ENCODE measurements at regions not wholly inside any gene's neighbourhood (a gene's known extent, or its start where the extent isn't known, plus 50 kb on each side); places are given as distances from the start of the nearest gene placed in this dataset.

DNA sequence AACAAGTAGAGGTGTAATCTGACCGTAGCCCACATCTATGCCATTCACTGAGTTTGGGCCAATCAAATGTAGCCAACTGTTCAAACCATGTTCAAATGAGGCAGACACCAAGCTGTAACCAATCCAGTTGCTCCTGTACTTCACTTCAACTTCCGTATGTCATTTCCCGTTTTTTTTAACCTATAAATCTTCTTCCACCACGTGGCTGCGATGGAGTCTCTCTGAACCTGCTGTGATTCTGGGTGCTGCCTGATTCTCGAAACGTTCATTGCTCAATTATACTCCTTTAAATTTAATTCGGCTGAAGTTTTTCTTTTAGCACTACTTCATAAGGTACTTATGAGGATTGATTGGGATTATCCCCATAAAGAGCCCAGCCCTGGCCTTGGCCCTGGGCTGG lies 179.7 kb downstream of the PIK3R1 start:
- no peak for DNase-seq
- Histone ChIP-seq H3F3A (replicated peaks; ENCODE audit: insufficient read depth) (no peaks in the 10 kb centered on the region), H3K9me2 (no peaks in the 10 kb centered on the region), H3K4me2 (no peak overlapping the region), H3K27ac (ENCODE audit: low read depth in 2 of 2, low read length in 1 of 2) (no peak overlapping the region), H3K4me3 (ENCODE audit: low read depth in 2 of 2, low read length in 1 of 2) (no peak overlapping the region), H3K9me3 (no peaks in the 10 kb centered on the region), H3K27me3 (ENCODE audit: insufficient read depth) (no peaks in the 10 kb centered on the region), H3K9ac (no peak overlapping the region), H2AFZ (ENCODE audit: low read depth) (no peak overlapping the region), H3K79me2 (ENCODE audit: insufficient read depth) (no peaks in the 10 kb centered on the region), H3K4me1 (ENCODE audit: control insufficient read depth in 1 of 2, insufficient read depth in 2 of 2, low read depth in 1 of 2, low read length in 1 of 2) (no peaks in the 10 kb centered on the region; a peak in 1 of 4 replicates), H4K20me1 (ENCODE audit: insufficient read depth) (no peaks in the 10 kb centered on the region), H3K36me3 (replicated peaks in 1 of 2; ENCODE audit: control insufficient read depth in 1 of 2, insufficient read depth in 2 of 2, low read length in 1 of 2) (no peaks in the 10 kb centered on the region)
- WGBS (ENCODE audit: low lambda C conversion rate) = 61% methylated on average over 8 of the region's 8 CpGs
- ChIA-PET POLR2A (no interaction called here), CTCF (interaction anchor here (0.9 to 1.1 kb wide), 2 partner anchors 16 to 108 kb away, joined by 3 read pairs; no protein-coding TSS in a partner anchor)
- TF ChIP-seq YY1 (IDR thresholded peaks at IDR 0.05; ENCODE audit: low read depth) (no peak), TAF1 (IDR thresholded peaks at IDR 0.05; ENCODE audit: borderline replicate concordance, low read depth, low read length) (no peak), FOSL2 (IDR thresholded peaks at IDR 0.05; ENCODE audit: borderline replicate concordance, low read depth) (no peak), RXRA (IDR thresholded peaks at IDR 0.05; ENCODE audit: borderline replicate concordance, low read depth) (no peak), TEAD4 (IDR thresholded peaks at IDR 0.05; ENCODE audit: borderline replicate concordance, insufficient read depth) (no peak), MXI1 (IDR thresholded peaks at IDR 0.05; ENCODE audit: low read depth, low read length) (no peak), NFIC (IDR thresholded peaks at IDR 0.05; ENCODE audit: borderline replicate concordance) (no peak), SMC3 (IDR thresholded peaks at IDR 0.05; ENCODE audit: low read depth, low read length) (no peak), POLR2AphosphoS5 (IDR thresholded peaks at IDR 0.05; ENCODE audit: low read depth, low read length) (no peak)

DNA sequence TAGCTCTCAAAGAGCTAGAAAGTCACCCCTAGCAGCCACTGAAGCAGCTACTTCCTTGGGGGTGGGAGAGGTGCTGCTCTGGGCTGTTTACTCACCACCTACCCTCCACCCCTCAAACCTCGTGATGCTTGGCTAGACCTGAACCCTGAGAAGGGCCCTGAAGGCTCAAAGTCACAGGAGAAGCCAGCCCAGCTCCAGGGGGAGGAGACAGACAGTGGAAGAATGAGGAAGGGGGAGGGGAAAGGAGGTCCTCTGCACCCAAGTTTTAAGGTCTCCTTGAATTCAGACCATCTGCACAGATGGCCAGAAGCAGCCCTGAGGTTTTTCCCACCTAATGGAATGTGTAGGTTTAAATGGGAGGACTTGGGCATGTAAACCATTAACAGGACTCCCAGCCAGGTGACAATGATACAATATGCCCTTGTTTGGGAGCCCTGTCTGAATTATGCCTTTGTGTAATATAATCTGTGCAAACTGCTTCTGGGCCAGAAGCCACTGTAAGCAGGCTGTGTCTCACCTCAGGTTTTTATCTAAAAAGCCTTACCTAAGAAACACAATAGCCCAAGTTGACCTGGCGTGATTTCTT lies 180.5 kb downstream of the PIK3R1 start:
- Histone ChIP-seq H4K20me1 (ENCODE audit: insufficient read depth) (no peaks in the 10 kb centered on the region), H3K4me2 (no peak overlapping the region), H3F3A (replicated peaks; ENCODE audit: insufficient read depth) (no peaks in the 10 kb centered on the region), H3K79me2 (ENCODE audit: insufficient read depth) (no peaks in the 10 kb centered on the region), H3K27ac (ENCODE audit: low read depth in 2 of 2, low read length in 1 of 2) (no peak overlapping the region), H3K9me3 (no peaks in the 10 kb centered on the region), H3K4me3 (ENCODE audit: low read depth in 2 of 2, low read length in 1 of 2) (no peak overlapping the region), H3K4me1 (ENCODE audit: control insufficient read depth in 1 of 2, insufficient read depth in 2 of 2, low read depth in 1 of 2, low read length in 1 of 2) (no peaks in the 10 kb centered on the region; a peak in 1 of 4 replicates), H3K9ac (no peak overlapping the region), H3K36me3 (replicated peaks in 1 of 2; ENCODE audit: control insufficient read depth in 1 of 2, insufficient read depth in 2 of 2, low read length in 1 of 2) (no peaks in the 10 kb centered on the region), H3K27me3 (ENCODE audit: insufficient read depth) (no peaks in the 10 kb centered on the region), H3K9me2 (no peaks in the 10 kb centered on the region), H2AFZ (ENCODE audit: low read depth) (no peak overlapping the region)
- TF ChIP-seq RXRA (IDR thresholded peaks at IDR 0.05; ENCODE audit: borderline replicate concordance, low read depth) (no peak), RCOR1 (IDR thresholded peaks at IDR 0.05; ENCODE audit: low read length) (no peak)
- WGBS (ENCODE audit: low lambda C conversion rate) = 29% methylated on average over 2 of the region's 2 CpGs
- DNase-seq = no peak
- POLR2A ChIA-PET = no interaction called here
- CTCF ChIA-PET = interaction anchor here (0.9 to 1.1 kb wide), 2 partner anchors 17 to 109 kb away, joined by 3 read pairs; no protein-coding TSS in a partner anchor

DNA sequence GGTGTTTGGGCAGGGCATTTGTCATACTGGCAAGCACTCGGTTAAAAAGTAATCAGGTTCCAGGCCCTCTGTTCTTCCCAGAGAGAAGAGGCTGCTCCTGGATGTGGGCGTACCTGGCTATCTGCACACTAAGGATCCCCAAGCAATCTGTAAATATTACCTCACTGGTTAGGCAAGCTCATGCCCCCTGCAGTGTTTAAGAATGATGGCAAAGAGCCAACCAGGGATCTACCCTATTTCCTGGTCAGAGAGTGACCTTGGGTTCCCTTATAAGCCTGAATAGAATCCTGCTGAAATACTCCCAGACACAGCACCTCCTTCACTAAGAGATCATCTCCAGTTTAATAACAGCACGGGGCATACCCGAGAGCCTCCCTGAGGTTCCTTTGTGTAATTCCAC lies 181.2 kb downstream of the PIK3R1 start:
- TF ChIP-seq TAF1 (IDR thresholded peaks at IDR 0.05; ENCODE audit: borderline replicate concordance, low read depth, low read length) (no peak), RXRA (IDR thresholded peaks at IDR 0.05; ENCODE audit: borderline replicate concordance, low read depth) (no peak), SMC3 (IDR thresholded peaks at IDR 0.05; ENCODE audit: low read depth, low read length) (no peak)
- TF ChIP-seq, protein P1, sequence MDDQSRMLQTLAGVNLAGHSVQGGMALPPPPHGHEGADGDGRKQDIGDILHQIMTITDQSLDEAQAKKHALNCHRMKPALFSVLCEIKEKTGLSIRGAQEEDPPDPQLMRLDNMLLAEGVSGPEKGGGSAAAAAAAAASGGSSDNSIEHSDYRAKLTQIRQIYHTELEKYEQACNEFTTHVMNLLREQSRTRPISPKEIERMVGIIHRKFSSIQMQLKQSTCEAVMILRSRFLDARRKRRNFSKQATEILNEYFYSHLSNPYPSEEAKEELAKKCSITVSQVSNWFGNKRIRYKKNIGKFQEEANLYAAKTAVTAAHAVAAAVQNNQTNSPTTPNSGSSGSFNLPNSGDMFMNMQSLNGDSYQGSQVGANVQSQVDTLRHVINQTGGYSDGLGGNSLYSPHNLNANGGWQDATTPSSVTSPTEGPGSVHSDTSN (IDR thresholded peaks at IDR 0.05) = no peak
- H3K36me3 ChIP-seq (replicated peaks in 1 of 2; ENCODE audit: control insufficient read depth in 1 of 2, insufficient read depth in 2 of 2, low read length in 1 of 2) = no peaks in the 10 kb centered on the region
- ChIA-PET POLR2A (no interaction called here), CTCF (no interaction called here)
- H2AFZ ChIP-seq (ENCODE audit: low read depth) = no peak overlapping the region
- no peaks in the 10 kb centered on the region for H3F3A ChIP-seq (replicated peaks; ENCODE audit: insufficient read depth)
- no peaks in the 10 kb centered on the region for H3K27me3 ChIP-seq (ENCODE audit: insufficient read depth)
- WGBS (ENCODE audit: low lambda C conversion rate) = 61% methylated on average over 3 of the region's 4 CpGs
- no peaks in the 10 kb centered on the region; a peak in 1 of 4 replicates for H3K4me1 ChIP-seq (ENCODE audit: control insufficient read depth in 1 of 2, insufficient read depth in 2 of 2, low read depth in 1 of 2, low read length in 1 of 2)
- no peak overlapping the region for H3K27ac ChIP-seq (ENCODE audit: low read depth in 2 of 2, low read length in 1 of 2)
- no peak overlapping the region for H3K4me2 ChIP-seq
- H3K9me3 ChIP-seq = no peaks in the 10 kb centered on the region
- no peaks in the 10 kb centered on the region for H3K79me2 ChIP-seq (ENCODE audit: insufficient read depth)
- H3K9me2 ChIP-seq = no peaks in the 10 kb centered on the region
- H3K4me3 ChIP-seq (ENCODE audit: low read depth in 2 of 2, low read length in 1 of 2) = no peak overlapping the region
- DNase-seq = no peak
- H4K20me1 ChIP-seq (ENCODE audit: insufficient read depth) = no peaks in the 10 kb centered on the region
- no peak overlapping the region for H3K9ac ChIP-seq
